ENCODE measurements at regions not wholly inside any gene's neighbourhood (a gene's known extent, or its start where the extent isn't known, plus 50 kb on each side); places are given as distances from the start of the nearest gene placed in this dataset.

DNA sequence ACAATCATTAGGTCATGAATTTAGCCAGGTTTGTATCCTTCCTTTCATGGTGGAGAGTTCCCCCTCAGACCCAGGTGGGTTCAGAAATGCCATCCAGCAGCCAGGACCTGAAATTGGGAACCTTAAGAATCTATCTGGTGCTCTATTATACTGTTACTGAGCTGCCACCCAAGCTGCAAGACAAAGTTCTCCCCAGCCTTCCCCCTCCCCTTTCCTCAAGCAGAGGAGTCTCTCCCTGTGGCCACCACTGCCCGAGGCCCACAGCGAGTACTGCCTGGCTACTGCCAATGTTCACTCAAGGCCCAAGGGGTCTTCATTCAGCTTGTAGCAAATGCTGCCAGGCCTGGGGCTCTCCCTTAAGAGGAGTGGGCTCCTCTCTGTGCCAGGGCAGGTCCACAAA, 133.8 kb downstream of the TMEM38B start:
- DNase-seq (ENCODE audit: low read depth in 4 of 4, low spot score in 3 of 4): no peak

GRCh38 chr9:105828596-105829213, 134.4 kb downstream of the TMEM38B start:
- no peak for DNase-seq (ENCODE audit: low read depth in 4 of 4, low spot score in 3 of 4)

DNA sequence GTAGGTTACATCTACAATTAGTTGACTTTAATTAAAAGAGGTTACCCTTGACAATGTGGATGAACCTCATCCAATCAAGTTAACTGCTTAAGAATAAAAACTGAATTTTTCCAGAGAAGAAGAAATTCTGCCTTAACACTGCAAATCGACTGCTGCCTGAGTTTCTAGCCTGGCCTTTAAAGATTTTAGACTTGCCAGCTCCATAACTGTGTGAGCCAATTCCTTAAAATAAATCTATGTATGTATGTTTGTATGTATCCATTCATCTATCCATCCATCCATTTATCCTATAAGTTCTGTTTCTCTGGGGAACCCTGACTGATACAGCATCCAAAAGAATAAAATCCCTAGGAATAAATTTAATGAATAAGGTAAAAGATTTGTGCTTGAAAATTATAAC, 136.1 kb downstream of the TMEM38B start:
- DNase-seq (ENCODE audit: low read depth in 4 of 4, low spot score in 3 of 4): no peak

GRCh38 chr9:105832096-105832710, 137.9 kb downstream of the TMEM38B start:
- no peak for DNase-seq (ENCODE audit: low read depth in 4 of 4, low spot score in 3 of 4)

DNA sequence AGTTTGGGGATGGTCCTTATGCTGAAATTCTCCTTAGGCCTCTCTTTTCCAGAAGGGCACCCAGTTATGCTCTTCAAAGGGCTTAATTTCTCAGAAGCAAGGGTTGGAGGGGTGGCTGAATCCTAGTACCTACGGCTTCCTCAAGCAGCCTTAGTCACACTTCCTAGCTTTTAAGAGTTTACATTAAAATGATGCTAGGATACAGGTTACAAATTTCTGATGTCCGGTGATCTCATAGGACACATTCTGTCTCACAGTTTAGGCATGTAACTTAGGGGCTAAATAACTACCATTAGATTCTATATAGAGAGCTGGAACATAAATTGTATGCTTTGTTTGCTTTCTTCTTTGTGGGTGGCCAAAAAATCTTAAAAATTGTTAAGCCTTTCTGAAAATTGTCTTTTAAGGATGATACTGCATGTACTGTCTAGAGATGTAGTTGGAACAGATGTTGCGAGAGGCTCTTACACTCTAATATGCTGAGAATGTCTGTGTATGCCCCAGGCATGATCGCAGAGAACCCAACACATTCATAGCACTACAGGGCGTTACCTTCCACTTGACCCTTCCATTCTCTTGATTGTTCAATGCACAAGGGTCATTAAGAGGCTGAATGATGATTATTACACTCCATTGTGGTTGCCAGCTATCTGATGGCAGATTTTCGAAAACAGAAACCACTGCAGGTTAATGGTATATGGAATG, 139.1 kb downstream of the TMEM38B start:
- no peak for DNase-seq (ENCODE audit: low read depth in 4 of 4, low spot score in 3 of 4)

DNA sequence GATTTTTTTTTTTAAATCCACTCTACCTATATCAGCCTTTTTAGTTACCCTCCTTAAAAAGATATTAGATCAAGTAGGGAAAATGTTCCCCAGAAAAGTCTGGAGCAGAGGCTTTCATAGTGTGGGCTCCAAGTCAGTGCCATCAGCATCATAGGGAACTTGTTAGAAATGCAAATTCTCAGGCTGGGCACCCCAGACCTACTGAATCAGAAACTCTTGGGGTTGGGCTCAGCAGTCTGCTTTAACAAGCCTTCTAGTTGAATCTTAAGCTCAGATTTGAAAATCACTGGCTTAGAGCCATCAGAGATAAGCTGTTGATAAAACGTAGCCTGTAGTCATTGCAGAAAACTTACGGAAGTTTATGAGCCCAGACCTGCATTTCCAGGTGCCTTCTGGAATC, 140.1 kb downstream of the TMEM38B start:
- DNase-seq (ENCODE audit: low read depth in 4 of 4, low spot score in 3 of 4): no peak

GRCh38 chr9:105835721-105836120, 141.4 kb downstream of the TMEM38B start:
- no peak for DNase-seq (ENCODE audit: low read depth in 4 of 4, low spot score in 3 of 4)

- no peak for DNase-seq (ENCODE audit: low read depth in 4 of 4, low spot score in 3 of 4)
Measured at GRCh38 chr9:105836936-105837660, 142.8 kb downstream of the TMEM38B start.

DNA sequence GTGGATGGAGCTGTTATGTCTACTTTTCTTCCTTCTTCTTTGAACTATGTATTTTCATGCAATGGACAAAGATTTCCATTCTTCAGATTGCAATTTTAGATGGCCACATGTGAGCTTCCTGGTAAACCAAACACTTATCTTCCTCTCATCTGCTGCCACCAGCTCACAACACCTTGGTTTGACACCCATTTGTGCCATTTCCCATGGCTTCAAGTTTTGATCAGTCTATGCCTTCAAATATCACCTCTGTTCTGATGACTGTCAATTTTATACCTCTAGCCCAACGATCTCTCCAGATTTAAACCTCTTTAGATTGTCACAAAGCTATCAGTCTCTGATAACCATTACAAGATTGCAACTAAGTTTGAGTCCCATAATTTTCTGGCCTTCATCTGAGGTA, 147.2 kb downstream of the TMEM38B start:
- no peak for DNase-seq (ENCODE audit: low read depth in 4 of 4, low spot score in 3 of 4)

DNA sequence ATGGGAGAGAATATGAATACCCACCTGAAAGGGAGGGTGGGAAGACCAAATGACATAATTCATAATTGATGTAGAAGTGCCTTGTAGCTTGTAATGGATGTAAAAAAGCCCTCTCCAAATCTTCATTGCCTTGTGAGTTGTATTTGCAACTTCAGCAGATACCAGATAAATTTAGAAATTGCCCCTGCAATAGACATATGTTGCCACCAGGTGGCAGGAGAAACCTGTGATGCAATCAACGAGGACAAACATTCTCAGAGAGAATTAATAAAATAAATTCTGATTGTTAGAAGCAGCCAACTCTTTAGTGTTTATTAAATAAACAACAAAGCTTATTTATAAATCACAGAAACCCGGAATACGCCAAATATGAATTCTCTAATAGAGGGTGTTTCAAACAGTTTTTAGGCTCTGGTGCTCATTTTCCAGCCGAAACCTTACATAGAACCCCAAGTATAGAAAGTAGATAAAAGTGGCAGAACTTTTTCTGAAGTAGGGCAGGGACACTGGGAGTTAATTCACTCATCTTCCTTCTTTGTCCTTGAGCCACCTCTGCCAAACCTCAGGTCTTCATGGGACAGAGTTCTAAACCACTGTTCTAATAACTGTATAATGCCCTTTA, 147.8 kb downstream of the TMEM38B start:
- peak in 1 of 4 donors; percentile 18 for DNase-seq (ENCODE audit: low read depth in 4 of 4, low spot score in 3 of 4)

DNA sequence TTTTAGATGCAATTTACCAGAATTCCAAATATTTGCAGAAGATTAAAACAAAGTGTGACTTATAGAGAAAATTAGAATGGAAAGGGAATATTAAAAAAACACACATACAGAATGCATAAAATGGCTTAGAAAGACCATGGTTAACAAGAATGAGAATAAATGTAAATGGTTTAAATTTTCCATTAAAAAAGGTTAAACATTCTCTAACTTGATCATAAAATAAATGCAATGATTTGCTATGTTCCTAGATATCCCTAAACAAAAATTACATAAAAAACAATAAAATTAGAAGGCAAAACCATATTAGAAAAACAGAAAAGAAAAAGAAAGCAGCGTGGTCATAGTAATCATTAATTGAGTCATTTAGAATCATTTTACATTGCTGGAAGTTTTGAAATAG, 152.5 kb downstream of the TMEM38B start:
- no peak for DNase-seq (ENCODE audit: low read depth in 4 of 4, low spot score in 3 of 4)

DNA sequence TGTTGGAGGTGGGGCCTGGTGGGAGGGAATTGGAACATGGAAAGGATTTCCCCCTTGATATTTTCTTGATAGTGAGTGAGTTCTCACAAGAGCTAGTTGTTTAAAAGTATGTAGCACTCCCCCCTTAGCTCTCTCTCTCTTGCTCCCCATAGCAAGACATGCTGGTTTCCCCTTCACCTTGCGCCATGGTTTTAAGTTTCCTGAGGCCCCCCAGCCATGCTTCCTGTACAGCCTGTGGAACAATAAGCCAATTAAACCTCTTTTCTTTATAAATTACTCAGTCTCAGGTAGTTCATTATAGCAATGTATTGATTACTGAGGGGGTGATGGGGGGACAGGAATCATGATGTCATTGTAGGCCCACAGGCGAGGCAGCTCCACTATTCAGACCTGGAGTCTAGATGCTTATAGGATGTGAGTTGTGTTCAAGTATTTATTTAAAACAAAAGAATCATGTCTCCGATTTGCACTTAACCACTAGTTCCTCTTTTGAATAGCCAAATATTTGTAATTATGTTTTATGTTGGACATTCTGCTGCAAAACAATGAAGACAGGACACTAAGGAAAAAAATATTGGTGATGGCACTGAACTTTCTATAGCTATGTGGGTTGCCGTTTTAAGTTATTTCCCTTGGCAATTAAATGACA, 156.6 kb downstream of the TMEM38B start:
- no peak for DNase-seq (ENCODE audit: low read depth in 4 of 4, low spot score in 3 of 4)

GRCh38 chr9:105854026-105854782, 159.9 kb downstream of the TMEM38B start:
- no peak for DNase-seq (ENCODE audit: low read depth in 4 of 4, low spot score in 3 of 4)

- DNase-seq (ENCODE audit: low read depth in 4 of 4, low spot score in 3 of 4): no peak
Measured at GRCh38 chr9:105854783-105855724, 160.7 kb downstream of the TMEM38B start.

GRCh38 chr9:105855987-105856386, 161.6 kb downstream of the TMEM38B start:
- DNase-seq (ENCODE audit: low read depth in 4 of 4, low spot score in 3 of 4): no peak

GRCh38 chr9:105858006-105858690, 163.8 kb downstream of the TMEM38B start:
- no peak for DNase-seq (ENCODE audit: low read depth in 4 of 4, low spot score in 3 of 4)

GRCh38 chr9:105858877-105859276, 164.5 kb downstream of the TMEM38B start:
- no peak for DNase-seq (ENCODE audit: low read depth in 4 of 4, low spot score in 3 of 4)

GRCh38 chr9:105859428-105860091, 165.2 kb downstream of the TMEM38B start:
- no peak for DNase-seq (ENCODE audit: low read depth in 4 of 4, low spot score in 3 of 4)
